SU-DHL-6 (cell line): ENCODE measurements at regions not wholly inside any gene's neighbourhood (a gene's known extent, or its start where the extent isn't known, plus 50 kb on each side); places are given as distances from the start of the nearest gene placed in this dataset.

Source experiments
- CTCF ChIP-seq: fragments of 200-600 bp; sonication (generic); IDR thresholded peaks from one replicate; pipeline ENCODE4 v1.5.1; 2017; ENCODE audit warnings: antibody characterized with exemption, mild to moderate bottlenecking, low read length, moderate library complexity; ENCODE audit not compliant: insufficient read depth, poor library complexity, severe bottlenecking
- EZH2phosphoT487 ChIP-seq: fragments of 200-600 bp; sonication (generic), shearing (Covaris generic); conservative IDR thresholded peaks from 2 replicates; pipeline ENCODE4 v1.6.1; 2018; ENCODE audit warnings: mild to moderate bottlenecking, antibody characterized with exemption, low read length, moderate library complexity, mixed read lengths

DNA sequence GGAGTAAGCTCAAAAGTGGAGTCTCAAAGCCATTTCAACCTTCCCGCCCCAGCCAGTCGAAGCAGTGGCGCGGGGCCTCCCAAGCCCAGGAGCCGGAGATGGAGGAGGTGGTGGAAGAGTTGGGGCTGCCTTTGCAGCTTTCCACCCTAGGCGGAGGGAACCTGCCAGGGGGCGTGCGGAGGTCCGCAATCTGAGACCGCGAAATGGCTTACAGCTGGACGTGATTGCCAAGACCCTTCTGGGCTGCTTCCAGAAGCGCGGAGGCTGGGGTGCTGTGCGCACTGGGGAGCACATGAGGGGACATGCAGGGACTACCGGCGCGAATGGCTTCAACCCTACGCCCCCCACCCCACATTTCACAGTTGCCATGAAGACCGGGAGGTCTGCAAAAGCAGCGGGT is 86.2 kb downstream of the PRR15 start:
- TF ChIP-seq CTCF (no peak), EZH2phosphoT487 (no peak)
